Calu3 (cell line): ENCODE measurements at regions not wholly inside any gene's neighbourhood (a gene's known extent, or its start where the extent isn't known, plus 50 kb on each side); places are given as distances from the start of the nearest gene placed in this dataset.

Source experiments
- BruUV-seq: library from RNA; stranded (reverse); fragments of 400-500 nt; replicated peaks from 2 replicates; lab custom pipeline; 2021; lab: Mats Ljungman, UMichigan
- CTCF ChIA-PET: fragments of 300-600 bp; sonication (Branson Sonifier 250); formaldehyde crosslinking; loops from one replicate; lab custom pipeline; 2022; ENCODE audit warnings: antibody characterized with exemption; lab: Charles Lee
- DNase-seq: peaks from one replicate; pipeline ENCODE4 v3.0.0; 2022
- H3K27ac Mint-ChIP-seq: one replicate; pipeline ENCODE4 v1.8.0; 2022; ENCODE audit warnings: mixed read lengths; ENCODE audit not compliant: unreplicated experiment
- H3K27me3 Mint-ChIP-seq: one replicate; pipeline ENCODE4 v1.8.0; 2022; ENCODE audit warnings: mixed read lengths; ENCODE audit not compliant: unreplicated experiment
- H3K36me3 Mint-ChIP-seq: one replicate; pipeline ENCODE4 v1.8.0; 2022; ENCODE audit warnings: mild to moderate bottlenecking, moderate library complexity, mixed read lengths; ENCODE audit not compliant: insufficient read depth, unreplicated experiment
- H3K4me1 Mint-ChIP-seq: one replicate; pipeline ENCODE4 v1.8.0; 2022; ENCODE audit warnings: mild to moderate bottlenecking, low read depth, mixed read lengths; ENCODE audit not compliant: unreplicated experiment
- H3K4me3 Mint-ChIP-seq: one replicate; pipeline ENCODE4 v1.8.0; 2022; ENCODE audit warnings: mild to moderate bottlenecking, low read depth, moderate library complexity, mixed read lengths; ENCODE audit not compliant: unreplicated experiment
- H3K9me3 Mint-ChIP-seq: one replicate; pipeline ENCODE4 v1.8.0; 2022; ENCODE audit warnings: low read depth, mixed read lengths; ENCODE audit not compliant: unreplicated experiment
- intact Hi-C: fragments of 100-400 bp; cut with micrococcal nuclease; formaldehyde crosslinking; loops from one replicate; pipeline ENCODE4 v1.10.0; 2022; ENCODE audit not compliant: unreplicated experiment
- TF ChIP-seq, protein P1 (sequence below): fragments of 200-600 bp; IDR thresholded peaks from one replicate; pipeline ENCODE4 v1.8.0; 2022; ENCODE audit warnings: antibody characterized with exemption; ENCODE audit not compliant: unreplicated experiment

DNA sequence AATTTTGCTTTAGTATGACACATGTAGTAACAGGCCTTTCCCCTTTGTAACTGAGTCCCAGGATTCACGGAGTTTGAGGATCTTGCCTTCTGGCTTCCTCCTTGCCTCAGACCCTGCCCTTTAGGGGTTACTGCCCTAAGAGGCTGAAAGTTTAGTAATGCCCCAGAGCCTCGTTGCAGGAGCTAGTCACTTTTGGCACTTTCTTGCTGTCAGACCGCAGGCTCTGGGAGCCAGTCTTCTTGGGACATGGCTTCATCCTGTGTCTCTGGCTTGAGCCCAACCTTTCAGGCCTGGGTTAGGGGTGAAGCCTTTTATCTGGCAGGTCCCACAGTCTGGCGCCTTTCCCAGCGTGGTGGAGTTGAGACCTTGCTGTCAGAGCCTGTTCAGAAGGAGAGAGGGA, 185.6 kb upstream of the DMRT1 start:
- H3K9me3 Mint-ChIP-seq = no peaks in the 10 kb centered on the region
- intact Hi-C loops = no loop called here
- H3K27ac Mint-ChIP-seq = no peak overlapping the region
- no peak overlapping the region for H3K4me3 Mint-ChIP-seq
- CTCF ChIA-PET = interaction anchor here (0.7 kb wide), 1 partner anchor 81 kb away, joined by 4 read pairs; no protein-coding TSS in a partner anchor
- no TSS peak for BruUV-seq
- no peak for DNase-seq
- TF ChIP-seq, protein P1, sequence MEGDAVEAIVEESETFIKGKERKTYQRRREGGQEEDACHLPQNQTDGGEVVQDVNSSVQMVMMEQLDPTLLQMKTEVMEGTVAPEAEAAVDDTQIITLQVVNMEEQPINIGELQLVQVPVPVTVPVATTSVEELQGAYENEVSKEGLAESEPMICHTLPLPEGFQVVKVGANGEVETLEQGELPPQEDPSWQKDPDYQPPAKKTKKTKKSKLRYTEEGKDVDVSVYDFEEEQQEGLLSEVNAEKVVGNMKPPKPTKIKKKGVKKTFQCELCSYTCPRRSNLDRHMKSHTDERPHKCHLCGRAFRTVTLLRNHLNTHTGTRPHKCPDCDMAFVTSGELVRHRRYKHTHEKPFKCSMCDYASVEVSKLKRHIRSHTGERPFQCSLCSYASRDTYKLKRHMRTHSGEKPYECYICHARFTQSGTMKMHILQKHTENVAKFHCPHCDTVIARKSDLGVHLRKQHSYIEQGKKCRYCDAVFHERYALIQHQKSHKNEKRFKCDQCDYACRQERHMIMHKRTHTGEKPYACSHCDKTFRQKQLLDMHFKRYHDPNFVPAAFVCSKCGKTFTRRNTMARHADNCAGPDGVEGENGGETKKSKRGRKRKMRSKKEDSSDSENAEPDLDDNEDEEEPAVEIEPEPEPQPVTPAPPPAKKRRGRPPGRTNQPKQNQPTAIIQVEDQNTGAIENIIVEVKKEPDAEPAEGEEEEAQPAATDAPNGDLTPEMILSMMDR = no peak
- H3K27me3 Mint-ChIP-seq = no peaks in the 10 kb centered on the region
- no peaks in the 10 kb centered on the region for H3K4me1 Mint-ChIP-seq
- H3K36me3 Mint-ChIP-seq = no peaks in the 10 kb centered on the region

GRCh38 chr9:656926-657568, 184.4 kb upstream of the DMRT1 start:
- Mint-ChIP-seq H3K27me3 (no peaks in the 10 kb centered on the region), H3K27ac (no peak overlapping the region), H3K36me3 (no peaks in the 10 kb centered on the region), H3K4me1 (no peaks in the 10 kb centered on the region), H3K4me3 (no peak overlapping the region), H3K9me3 (no peaks in the 10 kb centered on the region)
- intact Hi-C loops = no loop called here
- no peak for DNase-seq
- CTCF ChIA-PET = no interaction called here
- TF ChIP-seq, protein P1 = no peak
- BruUV-seq = no TSS peak

- TF ChIP-seq, protein P1 = no peak
- no peaks in the 10 kb centered on the region for H3K27me3 Mint-ChIP-seq
- H3K4me1 Mint-ChIP-seq = no peaks in the 10 kb centered on the region
- DNase-seq = no peak
- CTCF ChIA-PET = no interaction called here
- no peaks in the 10 kb centered on the region for H3K9me3 Mint-ChIP-seq
- BruUV-seq = no TSS peak
- no peak overlapping the region for H3K4me3 Mint-ChIP-seq
- intact Hi-C loops = no loop called here
- H3K27ac Mint-ChIP-seq = no peak overlapping the region
- H3K36me3 Mint-ChIP-seq = no peaks in the 10 kb centered on the region
Observed at GRCh38 chr9:659286-659685, 182.2 kb upstream of the DMRT1 start.

DNA sequence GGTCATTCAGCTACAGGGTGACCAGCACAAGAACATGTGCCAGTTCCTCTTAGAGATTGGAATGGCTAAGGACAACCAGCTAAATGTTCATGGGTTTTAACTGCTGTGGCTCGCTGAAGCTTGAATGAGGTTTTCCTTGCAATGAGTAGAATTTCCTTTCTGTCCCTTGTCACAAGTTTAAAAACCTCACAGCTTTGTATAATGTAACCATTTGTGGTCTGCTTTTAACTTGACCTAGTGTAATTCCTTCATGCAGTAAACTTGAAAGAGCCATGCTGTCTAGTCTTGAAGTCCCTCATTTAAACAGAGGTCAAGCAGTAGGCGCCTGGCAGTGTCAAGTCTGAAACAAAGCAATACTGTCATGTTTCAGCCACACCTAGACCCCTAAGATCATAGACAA, 181.3 kb upstream of the DMRT1 start:
- TF ChIP-seq, protein P1 = no peak
- Mint-ChIP-seq H3K4me3 (no peak overlapping the region), H3K27ac (no peak overlapping the region), H3K4me1 (no peaks in the 10 kb centered on the region), H3K9me3 (no peaks in the 10 kb centered on the region), H3K27me3 (no peaks in the 10 kb centered on the region), H3K36me3 (no peaks in the 10 kb centered on the region)
- intact Hi-C loops = no loop called here
- CTCF ChIA-PET = no interaction called here
- BruUV-seq = no TSS peak
- no peak for DNase-seq
